GM19372 (cell line): ENCODE measurements at regions not wholly inside any gene's neighbourhood (a gene's known extent, or its start where the extent isn't known, plus 50 kb on each side); places are given as distances from the start of the nearest gene placed in this dataset.
"Not testable (repeated sequence)": the region's sequence is repeated elsewhere in the genome, so short reads cannot be mapped to it uniquely, and the experiment has no call there.

Source experiments
- ATAC-seq: cut with Tn5 transposase; IDR thresholded peaks from one replicate; pipeline ENCODE4 v1.9.1; 2021; ENCODE audit warnings: mild to moderate bottlenecking, low read depth, moderate library complexity; ENCODE audit not compliant: unreplicated experiment

DNA sequence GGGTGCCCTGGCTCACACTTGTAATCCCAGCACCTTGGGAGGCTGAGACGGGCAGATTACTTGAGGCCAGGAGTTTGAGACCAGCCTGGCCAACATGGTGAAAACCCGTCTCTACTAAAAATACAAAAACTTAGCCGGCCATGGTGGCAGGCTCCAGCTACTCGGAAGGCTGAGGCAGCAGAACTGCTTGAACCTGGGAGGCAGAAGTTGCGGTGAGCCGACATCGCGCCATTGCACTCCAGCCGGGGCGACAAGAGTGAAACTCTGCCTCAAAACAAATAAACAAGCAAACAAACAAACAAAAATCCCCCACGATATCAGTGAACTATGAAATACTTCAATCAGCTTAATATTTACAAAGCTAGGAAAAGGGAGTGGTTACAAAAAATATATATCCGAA, 382.3 kb upstream of the KCND2 start:
- ATAC-seq, result no peak

DNA sequence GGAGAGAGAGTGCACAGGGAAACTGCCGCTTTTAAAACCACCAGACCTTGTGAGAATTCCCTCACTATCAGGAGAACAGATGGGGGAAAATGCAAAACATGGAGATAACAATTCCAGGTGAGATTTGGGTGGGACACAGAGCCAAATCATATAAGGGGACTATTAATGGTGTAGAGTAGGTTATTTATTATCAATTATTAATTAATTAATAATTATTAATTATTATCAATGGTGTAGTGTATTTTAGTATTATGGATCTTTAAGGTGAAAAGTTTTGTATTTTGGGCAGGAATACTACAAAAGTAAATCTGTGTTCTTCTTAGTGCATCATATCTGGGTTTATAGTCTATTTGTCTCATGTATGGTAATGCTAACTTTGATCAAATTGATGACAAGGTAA, 377.7 kb upstream of the KCND2 start:
- no peak for ATAC-seq

DNA sequence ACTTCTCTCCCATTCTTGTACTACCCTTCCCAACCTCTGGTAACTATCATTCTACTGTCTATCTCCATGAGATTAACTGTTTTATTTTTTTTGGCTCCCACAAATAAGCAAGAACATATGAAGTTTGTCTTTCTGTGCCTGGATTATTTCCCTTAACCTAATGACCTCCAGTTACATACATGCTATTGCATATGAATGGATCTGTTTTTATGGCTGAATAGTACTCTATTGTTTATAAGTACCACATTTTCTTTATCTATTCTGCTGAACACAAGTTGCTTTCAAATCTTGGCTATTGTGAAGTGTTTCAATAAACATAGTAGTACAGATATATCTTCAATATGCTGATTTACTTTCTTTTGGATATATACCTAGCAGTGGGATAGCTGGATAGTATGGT, 376.6 kb upstream of the KCND2 start:
- ATAC-seq, result no peak

- ATAC-seq, result no peak
These were observed 371.8 kb upstream of the KCND2 start for GRCh38 chr7:119900996-119901672.

GRCh38 chr7:119903085-119903484, 369.9 kb upstream of the KCND2 start:
- no peak for ATAC-seq

DNA sequence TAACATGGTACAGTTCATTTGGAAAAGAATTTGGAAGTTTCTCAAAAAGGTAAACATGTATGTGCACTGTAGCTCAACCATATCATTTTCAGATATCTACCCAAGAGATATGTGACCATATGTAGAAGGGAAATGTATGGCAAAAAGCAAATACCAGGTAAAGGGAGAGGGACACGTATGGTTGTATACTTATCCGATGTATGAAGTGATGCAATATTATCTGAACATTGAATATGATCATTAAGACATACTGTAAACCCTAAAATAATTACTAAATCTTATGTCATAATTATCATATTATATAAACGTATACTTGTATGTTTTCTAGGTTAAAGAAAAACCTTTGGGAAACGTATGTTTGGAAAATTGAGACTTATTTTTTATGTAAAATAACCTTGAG, 367.5 kb upstream of the KCND2 start:
- ATAC-seq, result no peak

DNA sequence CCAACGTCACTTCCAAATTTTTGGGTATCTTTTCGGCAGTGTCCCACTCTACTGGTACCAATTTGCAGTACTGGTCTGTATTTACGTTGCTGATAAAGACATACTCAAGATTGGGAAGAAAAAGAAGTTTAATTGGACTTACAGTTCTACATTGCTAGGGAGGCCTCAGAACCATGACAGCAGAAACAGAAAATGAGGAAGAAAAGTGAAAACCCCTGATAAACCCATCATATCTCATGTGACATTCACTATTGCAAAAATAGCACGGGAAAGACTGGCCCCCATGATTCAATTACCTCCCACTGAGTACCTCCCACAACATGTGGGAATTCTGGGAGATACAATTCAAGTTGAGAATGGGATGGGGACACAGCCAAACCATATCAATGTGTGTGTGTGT, 364.0 kb upstream of the KCND2 start:
- ATAC-seq, result no peak

- not testable (repeated sequence) for ATAC-seq
These were observed 358.9 kb upstream of the KCND2 start for GRCh38 chr7:119914119-119914518.

DNA sequence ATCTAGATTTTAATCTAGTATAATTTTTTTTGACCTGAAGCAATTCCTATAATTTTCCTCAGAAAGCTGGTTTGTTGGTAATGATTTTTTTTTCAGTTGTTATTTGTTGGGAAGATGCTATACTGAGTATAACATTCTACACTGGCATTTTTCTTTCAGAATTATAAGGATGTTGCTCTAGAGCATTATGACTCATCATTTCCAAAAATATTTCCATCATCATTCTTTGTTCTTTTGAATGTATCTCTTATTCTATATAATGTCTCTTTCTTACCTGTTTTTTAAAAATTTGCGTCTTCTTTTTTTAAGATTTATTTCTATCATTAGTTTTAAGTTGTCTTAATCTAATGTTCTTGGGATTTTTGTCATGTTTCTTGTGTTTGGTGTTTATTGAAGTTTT, 356.5 kb upstream of the KCND2 start:
- ATAC-seq, result no peak

DNA sequence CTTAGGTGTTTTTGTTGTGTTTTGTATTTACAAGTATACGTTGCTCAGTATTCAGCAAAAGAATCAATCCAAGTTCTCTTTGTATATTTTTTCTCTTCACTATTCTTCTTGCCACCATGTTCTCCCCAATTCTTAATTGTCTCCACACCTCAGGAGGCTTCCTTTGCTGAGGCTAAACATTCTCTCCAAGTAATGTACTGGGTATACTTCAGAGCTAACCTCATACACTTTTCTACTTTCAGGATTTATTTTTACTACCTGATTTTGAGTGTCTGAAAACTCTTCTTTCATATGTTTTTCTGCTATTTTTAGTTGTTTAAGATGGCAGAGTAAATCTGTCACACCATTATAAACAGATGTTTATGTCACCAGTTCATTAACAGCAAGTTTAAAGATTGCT, 354.8 kb upstream of the KCND2 start:
- ATAC-seq, result no peak

DNA sequence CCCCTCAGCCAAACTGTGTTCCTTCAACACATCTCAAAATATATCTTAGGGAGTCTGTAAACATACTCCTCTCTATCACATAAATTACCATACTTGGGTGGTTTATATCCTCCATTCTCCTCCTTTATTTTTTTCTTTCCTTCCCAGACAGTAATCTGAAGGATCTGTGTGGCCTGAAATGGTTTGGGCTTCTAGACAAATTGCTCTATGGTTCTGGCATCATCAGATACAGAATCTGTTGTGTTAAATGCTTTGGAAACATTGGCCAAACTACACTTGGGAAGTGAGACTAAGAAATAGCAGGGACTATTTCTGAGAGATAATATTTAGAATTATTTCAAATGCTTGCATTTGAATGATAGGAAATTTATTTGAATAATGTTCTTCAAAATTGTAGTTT, 353.0 kb upstream of the KCND2 start:
- no peak for ATAC-seq

- ATAC-seq, result no peak
These were observed 347.2 kb upstream of the KCND2 start for GRCh38 chr7:119925581-119926289.

GRCh38 chr7:119929891-119930290, 343.1 kb upstream of the KCND2 start:
- ATAC-seq, result no peak

- ATAC-seq, result no peak
These were observed 341.6 kb upstream of the KCND2 start for GRCh38 chr7:119931230-119931824.

GRCh38 chr7:119935418-119936025, 337.5 kb upstream of the KCND2 start:
- no peak for ATAC-seq

DNA sequence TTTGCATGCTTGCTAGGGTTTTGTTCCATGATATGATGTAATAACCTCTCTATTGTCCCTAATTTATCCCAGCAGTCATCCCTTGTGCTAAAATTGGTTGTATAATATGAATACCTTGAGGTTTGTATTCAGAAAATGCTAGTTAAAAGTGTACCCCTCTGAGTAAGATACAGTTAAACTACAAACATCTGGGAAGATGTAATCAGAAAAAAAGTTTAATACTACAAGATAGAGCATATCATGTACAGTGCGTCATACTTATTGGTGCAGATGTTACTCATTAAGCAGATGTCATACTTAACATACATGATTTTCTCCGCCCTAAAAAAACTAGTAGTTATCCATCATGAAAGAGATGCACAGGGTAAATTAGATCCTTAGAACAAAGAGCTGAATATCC, 336.1 kb upstream of the KCND2 start:
- ATAC-seq, result no peak

DNA sequence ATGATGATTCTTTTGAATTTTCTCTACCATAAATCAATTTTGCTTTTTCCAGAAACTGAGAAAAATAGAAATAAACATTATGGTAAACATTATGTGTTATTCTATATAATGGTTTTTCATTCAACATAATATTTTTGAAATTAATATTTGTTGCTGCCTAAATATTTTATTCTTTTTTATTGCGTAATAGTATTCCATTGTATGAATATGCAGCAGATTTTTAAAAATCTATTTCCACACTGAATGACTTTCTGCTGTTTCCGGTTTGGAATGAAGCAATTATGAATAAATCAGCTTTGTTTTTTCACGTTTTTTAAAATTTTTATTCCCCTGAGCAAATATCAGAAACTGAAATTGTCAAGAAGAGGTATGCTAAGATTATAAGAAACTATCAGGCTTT, 335.2 kb upstream of the KCND2 start:
- no peak for ATAC-seq

DNA sequence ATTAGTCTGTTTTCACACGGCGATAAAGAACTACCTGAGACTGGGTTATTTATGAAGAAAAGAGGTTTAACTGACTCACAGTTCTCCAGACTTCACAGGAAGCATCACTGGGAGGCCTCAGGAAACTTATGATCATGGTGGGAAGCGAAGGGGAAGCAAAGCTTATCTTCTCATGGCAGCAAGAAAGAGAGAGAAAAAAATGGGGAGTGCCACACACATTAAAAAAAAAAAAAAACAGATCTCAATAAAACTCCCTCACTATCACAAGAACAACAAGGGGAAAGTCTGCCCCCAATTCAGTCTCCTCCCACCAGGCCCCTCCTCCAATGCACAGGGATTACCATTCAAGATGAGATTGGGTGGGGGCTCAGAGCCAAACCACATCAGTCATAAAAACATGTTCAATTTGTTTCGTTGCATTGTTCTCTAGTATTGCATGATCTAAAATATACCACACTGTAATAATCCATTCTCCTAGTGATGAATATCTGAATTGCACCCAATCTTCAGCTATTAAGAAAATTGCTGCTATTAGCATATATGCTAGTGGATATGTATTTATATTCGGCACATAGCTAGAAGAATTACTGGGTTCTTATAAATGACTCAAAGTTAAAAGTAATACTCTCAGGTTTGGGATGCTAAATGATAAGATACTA, 328.9 kb upstream of the KCND2 start:
- no peak for ATAC-seq

DNA sequence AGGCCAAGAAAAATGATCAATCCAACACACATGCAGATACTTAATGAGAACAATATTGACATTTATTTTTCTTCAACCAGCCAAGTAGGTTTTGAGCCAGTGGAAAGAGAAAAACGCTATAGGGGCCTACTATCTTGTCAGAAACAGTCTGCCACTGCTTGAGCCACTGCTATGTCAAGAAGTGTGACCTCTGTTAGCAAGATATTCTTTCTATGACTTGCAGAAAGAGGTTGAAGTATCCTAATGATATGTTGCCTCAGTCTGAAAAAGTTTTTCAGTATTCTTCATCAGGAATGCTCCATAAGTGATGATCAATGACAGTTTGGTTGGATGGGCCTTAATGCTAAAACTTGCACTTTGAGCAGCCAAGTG, 328.4 kb upstream of the KCND2 start:
- ATAC-seq, result no peak

GRCh38 chr7:119945822-119946221, 327.2 kb upstream of the KCND2 start:
- ATAC-seq, result no peak

- ATAC-seq, result no peak
These were observed 323.9 kb upstream of the KCND2 start for GRCh38 chr7:119949053-119949452.
